ENCODE measurements at regions not wholly inside any gene's neighbourhood (a gene's known extent, or its start where the extent isn't known, plus 50 kb on each side); places are given as distances from the start of the nearest gene placed in this dataset.

DNA sequence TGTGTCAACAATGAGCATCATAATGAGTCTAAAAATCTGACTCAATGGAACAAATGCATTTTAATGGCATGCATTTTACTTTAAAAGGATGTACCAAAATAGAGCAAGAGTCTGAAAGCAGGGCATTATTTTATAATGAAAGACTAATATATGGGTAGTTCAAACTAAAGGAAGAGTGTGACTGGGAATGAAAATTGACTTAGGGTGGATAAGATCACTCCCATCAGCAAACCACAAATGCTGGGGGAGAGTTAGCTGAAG, 114.7 kb downstream of the SOX4 start:
- FAIRE-seq: no peak
- DNase-seq (ENCODE audit: insufficient read length, low spot score): no peak
- TF ChIP-seq, protein P1, sequence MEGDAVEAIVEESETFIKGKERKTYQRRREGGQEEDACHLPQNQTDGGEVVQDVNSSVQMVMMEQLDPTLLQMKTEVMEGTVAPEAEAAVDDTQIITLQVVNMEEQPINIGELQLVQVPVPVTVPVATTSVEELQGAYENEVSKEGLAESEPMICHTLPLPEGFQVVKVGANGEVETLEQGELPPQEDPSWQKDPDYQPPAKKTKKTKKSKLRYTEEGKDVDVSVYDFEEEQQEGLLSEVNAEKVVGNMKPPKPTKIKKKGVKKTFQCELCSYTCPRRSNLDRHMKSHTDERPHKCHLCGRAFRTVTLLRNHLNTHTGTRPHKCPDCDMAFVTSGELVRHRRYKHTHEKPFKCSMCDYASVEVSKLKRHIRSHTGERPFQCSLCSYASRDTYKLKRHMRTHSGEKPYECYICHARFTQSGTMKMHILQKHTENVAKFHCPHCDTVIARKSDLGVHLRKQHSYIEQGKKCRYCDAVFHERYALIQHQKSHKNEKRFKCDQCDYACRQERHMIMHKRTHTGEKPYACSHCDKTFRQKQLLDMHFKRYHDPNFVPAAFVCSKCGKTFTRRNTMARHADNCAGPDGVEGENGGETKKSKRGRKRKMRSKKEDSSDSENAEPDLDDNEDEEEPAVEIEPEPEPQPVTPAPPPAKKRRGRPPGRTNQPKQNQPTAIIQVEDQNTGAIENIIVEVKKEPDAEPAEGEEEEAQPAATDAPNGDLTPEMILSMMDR (IDR thresholded peaks at IDR 0.05; ENCODE audit: insufficient read depth, missing control alignments): no peak

DNA sequence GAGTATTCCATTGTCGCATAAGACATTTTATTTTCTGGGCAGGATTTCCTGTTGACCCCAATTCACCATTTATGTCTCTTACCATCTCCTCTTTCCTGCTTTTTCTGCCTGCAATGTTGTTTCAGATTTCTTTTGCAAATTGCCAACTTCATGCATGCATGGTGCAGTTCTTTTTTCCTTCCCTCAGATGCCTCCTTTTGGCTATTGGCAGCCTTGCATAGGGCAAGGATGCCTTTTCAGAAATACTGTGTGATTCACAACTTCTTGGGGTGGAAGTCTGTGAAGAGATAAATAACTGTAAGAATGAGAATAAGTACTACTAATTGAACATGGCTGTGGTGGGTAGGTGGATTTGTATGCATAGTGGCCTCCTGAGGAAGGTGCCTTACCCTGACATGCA, 116.7 kb downstream of the SOX4 start:
- TF ChIP-seq, protein P1 (IDR thresholded peaks at IDR 0.05; ENCODE audit: insufficient read depth, missing control alignments): no peak
- no peak for FAIRE-seq

DNA sequence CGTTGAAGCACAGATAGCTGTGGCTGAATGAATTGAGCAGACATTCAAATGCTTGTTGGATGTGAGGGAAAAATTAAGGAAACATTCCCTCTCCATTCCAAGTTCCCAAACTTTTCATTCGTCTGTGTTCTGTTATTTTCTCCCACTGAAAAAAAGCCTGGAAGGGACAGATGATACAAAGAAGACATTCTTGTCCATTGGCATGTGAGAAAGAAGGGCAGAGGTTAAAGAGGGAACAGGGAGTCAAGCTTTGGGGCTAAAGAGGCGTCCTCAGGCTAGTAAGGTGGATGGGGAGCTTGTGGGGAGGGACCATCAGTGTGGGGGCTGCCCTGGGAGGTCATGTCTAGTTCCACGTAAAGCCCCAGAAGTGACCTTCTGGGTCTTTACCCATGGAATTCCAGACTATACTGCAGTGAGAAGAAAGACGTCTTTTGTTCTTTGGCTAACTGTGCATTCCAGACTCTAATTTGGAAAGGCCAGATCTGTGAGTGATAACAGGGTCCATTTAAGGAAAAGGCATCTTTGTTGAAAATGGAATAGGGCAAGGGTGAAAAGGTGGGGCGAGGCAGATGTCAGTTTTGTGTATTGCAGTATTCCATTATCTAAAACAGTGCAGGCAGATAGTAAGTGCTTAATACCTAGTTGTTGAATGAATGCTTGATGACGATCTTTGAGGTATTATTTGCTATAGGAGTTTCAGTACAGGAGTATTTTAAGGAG, 117.5 kb downstream of the SOX4 start:
- FAIRE-seq: no peak
- no peak for DNase-seq (ENCODE audit: insufficient read length, low spot score)
- TF ChIP-seq, protein P1 (IDR thresholded peaks at IDR 0.05; ENCODE audit: insufficient read depth, missing control alignments): no peak

More for the DNA sequence above, 116.7 kb downstream of the SOX4 start:
- no peak for DNase-seq (ENCODE audit: insufficient read length, low spot score)

DNA sequence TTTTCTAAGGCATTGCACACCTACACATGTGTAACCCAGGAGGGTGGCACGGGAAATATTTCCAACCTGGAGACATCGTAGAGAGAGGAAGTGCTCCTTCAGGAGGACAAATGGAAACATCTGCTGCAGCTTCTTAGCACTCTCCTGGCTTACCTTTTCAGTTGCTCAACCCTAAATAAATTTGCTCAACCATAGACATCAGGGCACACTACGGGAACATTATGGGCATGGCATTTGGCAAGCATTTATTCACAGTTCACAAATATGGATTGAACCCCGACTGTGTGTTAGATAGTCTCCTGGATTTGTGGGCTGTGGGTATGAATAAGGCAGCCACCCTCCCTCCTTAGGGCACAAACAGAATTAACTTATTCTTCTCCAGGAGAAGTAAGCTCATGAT, 118.7 kb downstream of the SOX4 start:
- DNase-seq (ENCODE audit: insufficient read length, low spot score): no peak
- TF ChIP-seq, protein P1 (IDR thresholded peaks at IDR 0.05; ENCODE audit: insufficient read depth, missing control alignments): no peak
- no peak for FAIRE-seq

DNA sequence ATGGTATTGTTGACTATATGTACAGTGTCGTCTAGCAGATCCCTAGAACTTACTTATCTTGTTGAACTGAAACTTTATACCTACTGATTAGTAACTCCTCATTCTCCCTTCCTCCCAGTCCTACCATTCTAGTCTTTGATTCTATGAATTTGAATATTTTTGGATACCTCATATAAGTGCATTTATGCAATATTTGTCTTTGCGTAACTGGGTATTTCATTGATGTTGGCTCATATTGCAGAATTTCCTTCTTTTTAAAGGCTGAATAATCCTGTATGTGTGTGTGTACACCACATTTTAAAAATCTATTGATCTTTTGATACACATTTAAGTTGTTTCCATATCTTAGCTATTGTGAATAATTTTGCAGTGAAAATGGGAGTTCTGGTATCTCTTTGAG, 119.9 kb downstream of the SOX4 start:
- TF ChIP-seq, protein P1 (IDR thresholded peaks at IDR 0.05; ENCODE audit: insufficient read depth, missing control alignments): no peak
- no peak for DNase-seq (ENCODE audit: insufficient read length, low spot score)
- FAIRE-seq: no peak

DNA sequence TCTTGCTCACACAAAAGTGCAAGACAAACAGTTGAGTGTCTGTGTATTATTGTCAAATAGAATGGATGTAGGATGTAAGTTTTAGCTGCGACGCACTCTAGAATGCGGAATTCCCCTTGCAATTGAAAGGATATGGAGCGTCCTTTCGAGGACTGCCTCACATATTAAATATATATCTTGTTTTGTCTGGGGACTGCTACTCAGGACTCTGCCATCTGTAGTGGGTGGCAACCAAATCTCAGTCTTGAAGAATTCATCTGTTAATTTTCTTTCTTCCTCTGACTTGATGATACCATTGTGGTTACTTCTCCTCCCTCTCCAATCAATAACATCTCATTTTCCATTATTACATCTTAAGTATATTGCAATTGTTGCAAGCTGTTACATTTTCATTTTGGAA, 121.6 kb downstream of the SOX4 start:
- TF ChIP-seq, protein P1 (IDR thresholded peaks at IDR 0.05; ENCODE audit: insufficient read depth, missing control alignments): no peak
- DNase-seq (ENCODE audit: insufficient read length, low spot score): no peak
- no peak for FAIRE-seq

DNA sequence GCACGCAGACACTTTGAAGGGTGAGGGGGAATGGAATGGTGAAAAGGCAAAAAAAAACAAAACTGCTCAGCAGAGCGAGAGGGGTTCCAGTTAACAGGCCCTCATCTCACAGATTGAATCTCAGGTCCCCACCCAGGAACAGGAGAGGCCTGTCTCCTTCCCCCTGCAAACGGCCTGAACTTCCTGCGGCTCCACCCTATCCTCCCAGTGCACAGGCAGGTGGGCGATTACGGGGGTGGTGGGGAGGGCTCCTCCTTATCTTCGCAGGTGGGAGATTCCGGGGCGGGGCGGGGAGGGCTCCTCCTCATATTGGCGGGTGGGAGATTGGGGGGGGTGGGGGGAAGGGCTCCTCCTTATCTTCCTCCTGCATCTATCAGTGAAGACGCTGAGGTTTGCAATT, 129.0 kb downstream of the SOX4 start:
- FAIRE-seq (no peak), DNase-seq (ENCODE audit: insufficient read length, low spot score) (no peak)
- TF ChIP-seq, protein P1 (IDR thresholded peaks at IDR 0.05; ENCODE audit: insufficient read depth, missing control alignments): no peak
